HG03139 (cell line): ENCODE measurements at regions not wholly inside any gene's neighbourhood (a gene's known extent, or its start where the extent isn't known, plus 50 kb on each side); places are given as distances from the start of the nearest gene placed in this dataset.
"Not testable (repeated sequence)": the region's sequence is repeated elsewhere in the genome, so short reads cannot be mapped to it uniquely, and the experiment has no call there.

Source experiments
- ATAC-seq: cut with Tn5 transposase; IDR thresholded peaks from one replicate; pipeline ENCODE4 v1.9.1; 2021; ENCODE audit not compliant: unreplicated experiment

DNA sequence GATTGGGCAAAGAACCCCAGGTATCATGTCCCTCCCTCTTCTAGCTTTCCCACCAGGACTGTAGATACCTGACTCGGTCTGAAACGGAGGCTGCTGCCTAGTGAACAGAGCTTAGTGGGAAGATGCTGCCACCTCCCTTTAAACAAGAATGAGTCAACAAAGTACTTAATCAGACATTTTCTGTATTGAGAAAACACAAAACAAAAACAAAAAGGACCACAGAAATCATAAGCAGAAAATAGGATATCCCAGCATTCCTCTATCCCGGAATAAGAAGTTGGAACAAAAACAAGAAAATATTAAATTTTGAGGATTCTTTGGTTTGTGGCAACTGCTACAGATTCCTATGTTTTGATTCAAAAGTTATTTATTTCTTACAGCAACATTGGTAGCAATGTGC is 51.7 kb upstream of the COL8A1 start:
- no peak for ATAC-seq

DNA sequence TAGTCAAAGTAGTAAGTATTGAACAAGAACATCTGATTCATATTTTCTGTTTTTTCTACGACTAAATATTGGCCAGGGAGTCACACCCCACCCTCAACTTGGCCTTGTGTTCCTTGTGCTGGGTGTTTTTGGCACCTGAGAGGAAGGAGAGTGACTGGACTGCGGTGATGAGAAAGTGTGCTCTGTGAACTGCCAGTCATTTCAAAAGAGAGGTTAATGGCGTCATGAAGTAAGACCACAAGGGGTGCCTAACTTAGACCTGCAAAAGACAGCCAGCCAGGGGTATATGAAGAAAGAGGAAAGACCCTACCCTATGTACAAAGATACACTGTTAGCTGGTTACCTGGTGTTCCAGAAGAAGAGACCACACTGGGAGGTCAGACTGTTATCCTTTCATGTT is 58.4 kb upstream of the COL8A1 start:
- ATAC-seq, result no peak

DNA sequence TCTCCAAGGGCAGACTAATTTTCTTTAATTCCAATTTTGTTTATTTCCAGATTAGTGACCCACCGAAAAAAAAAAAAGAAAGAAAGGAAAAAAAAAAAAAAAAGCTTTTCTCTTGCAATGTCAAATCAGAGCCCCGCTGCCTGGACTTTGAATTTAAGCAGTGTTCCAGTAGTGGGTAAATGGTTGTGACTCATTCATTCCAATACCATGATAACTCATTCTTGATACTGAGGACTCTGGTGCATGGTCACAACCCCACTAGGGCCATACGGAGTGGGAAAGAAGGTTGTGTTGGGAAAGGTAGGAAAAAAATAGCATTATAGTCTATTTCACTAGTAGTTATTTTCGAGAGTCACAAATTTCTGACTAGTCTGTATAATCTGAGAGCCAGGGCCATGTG is 59.1 kb upstream of the COL8A1 start:
- ATAC-seq, result no peak

DNA sequence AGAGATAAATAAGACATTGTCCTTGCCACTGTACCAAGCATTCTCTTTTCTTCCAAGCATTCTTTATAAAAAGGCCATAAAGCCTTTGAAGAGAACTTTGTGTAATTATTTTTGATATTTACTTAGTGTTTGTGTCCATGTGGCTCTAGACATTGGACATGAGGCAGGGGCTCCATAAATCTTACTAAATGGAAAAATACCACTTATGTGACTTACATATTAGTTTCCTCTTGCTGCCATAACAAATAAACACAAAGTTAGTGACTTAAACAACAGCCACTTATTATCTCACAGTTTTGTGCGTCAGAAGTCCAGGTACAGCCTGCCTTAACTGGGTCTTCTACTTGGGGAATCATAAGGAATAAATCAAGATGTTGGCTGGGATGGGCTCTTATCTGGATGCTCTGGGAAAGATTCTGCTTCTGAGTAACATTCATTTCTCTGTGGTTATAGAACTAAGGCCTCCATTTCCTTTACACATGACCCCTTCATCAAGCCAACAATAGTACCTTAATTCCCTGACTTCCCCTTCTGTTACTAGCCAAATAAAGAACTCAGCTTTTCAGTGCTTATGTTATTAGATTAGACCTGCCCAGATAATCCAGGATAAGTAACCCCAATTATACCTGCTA is 59.9 kb upstream of the COL8A1 start:
- no peak for ATAC-seq

DNA sequence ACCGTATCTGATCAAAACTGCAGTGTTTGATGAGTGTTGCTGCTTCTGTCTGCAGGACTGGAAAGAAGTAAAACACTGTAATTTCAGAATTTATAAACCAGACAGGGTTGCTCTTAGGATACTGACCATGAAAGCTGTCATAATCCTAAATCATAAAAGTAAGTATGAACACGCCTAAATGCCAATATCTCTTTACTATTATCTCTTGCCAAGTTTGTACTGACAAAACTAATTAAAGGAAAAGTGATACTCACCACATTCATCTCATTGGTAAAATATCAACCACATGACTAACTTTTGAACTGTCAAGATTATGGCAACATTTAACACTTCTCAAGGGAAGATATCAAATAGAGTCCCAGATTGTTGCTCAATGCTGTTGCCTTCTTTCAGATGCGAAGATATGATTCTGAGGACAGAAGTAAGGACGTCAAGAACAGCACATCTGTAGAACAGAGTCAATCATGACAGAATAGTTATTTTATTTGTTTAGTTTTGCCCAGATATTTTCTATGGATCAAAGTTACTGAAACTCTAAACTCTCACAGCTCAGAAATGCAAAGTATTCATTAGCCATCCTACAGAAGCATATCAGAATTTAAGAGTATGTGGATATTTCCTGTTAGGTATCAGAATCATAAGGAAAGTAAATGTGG is 61.4 kb upstream of the COL8A1 start:
- no peak for ATAC-seq

DNA sequence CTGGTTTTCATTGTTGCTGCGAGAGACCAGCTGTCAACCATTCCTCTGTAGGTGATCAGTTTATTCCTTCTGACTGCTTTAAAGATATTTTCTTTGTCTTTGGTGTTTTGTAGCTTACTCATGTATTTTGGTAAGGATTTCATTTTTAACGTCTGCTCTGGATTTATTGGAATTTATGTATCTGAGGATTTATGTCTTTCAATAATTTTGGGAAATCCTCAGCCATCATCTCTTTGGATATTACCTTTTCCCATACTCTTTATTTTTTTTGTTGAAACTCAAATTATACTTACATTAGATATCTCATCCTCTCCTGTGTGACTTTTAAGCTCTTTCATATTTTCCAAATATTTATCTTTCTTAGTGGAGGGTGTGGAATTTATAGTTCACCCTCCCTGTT is 62.7 kb upstream of the COL8A1 start:
- ATAC-seq, result no peak

DNA sequence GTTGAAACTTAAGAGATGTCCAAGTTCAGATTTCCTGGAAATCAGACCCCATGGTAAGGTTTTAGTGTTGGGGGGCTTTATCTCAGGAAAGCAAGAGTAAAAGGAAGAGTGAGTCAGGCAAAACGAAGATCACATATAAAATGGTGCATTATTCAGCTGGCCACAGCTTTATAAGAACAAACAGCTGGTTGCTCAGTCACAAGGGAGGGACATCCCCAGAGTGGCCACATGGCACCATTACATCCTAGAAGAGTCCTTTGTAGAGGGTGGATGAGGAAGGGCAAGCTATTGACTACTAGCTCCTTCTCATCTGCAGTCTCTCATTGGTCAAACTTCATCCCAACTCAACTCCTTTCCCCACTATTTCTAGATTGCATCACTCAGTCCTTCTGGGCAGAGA is 68.3 kb upstream of the COL8A1 start:
- no peak for ATAC-seq

DNA sequence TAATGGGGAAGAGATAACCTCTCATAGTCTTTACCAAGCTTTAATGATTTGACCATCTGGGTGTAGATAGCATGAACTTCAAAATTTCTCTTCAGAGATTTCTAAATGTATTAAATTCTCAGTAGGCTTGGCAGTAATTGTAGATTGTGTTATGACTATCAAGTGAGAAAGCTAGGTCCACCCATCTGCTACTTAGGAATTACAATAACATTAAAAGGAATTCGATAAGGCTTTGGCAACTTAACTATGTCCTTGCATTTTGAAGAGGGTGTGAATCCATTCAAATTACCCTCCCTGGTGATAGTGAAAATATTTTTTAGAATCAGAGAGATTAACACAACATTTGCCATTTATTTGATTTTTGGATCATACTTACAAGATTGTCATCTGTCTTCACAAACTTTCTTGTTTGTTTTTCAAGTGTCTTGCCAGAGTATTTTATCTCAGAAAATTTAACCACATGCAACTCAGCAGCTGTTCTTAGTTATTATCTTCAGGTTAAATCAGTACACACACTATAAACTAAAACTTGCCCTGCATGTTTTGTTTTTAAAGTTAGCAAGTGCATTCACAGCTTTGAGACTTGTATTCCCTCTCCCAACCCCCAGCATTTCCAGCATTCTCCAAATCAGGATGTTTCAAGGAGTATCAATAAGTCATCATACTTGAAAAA is 69.6 kb upstream of the COL8A1 start:
- no peak for ATAC-seq

DNA sequence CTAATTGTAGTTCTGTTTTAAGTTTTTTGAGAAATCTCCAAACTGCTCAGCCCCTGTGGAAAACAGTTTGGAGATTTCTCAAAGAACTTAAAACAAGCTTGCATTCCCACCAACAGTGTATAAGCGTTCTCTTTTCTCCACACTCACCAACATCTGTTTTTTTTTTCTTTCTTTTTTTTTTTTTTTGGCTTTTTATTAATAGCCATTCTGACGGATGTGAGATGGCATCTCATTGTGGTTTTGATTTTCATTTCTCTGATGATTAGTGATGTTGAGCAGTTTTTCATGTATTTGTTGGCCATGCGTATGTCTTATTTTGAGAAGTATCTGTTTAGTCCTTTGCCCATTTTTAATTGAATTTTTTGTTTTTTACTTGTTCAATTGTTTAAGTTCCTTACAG is 73.1 kb upstream of the COL8A1 start:
- ATAC-seq, result no peak

DNA sequence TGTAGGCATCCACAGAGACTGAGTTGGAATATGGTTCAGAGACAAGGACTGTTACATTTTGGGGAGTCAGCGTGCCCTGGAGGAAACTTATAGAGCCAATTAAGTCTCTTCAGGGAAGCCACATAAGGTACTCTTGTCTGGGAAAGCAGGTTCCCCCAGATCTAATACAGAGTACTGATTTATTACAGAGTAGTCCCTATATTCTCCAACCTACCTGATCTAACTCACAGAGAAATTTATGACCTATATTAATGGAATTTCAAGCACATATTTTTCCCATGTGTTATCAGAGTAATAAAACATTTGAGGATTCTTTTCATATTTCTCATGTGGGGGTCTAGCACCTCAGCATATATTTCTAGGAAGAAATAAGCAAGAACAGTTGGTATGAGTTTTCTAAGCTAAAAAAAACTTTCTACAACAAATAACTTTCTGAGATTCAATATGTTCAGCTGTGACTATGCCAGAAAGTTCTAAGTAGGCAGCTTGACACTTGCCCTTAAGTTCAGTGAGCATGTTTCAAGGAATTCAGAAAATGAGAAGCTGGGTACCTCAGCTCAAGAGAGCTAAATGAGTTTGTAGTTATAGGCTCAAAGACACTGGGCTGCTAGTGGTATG is 75.3 kb upstream of the COL8A1 start:
- no peak for ATAC-seq

DNA sequence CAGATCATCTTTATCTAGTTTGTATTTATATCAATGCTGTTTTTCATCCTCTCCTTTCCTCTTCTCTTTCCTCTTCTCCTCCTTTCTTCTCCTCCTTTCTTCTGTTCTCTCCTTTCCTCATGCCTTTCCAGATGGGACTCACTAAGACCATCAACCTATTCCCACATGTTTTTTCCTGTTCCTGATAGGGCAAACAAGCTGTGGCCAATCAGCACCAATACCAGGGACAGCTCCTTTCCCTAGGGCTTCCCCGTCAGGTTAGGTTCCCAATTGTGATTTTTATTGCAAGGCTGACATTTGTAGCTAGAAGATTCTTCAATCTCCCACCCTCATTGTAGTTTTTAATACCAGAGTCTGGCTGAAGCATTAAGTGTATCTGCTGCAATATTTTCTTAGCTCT is 76.3 kb upstream of the COL8A1 start:
- ATAC-seq, result no peak

DNA sequence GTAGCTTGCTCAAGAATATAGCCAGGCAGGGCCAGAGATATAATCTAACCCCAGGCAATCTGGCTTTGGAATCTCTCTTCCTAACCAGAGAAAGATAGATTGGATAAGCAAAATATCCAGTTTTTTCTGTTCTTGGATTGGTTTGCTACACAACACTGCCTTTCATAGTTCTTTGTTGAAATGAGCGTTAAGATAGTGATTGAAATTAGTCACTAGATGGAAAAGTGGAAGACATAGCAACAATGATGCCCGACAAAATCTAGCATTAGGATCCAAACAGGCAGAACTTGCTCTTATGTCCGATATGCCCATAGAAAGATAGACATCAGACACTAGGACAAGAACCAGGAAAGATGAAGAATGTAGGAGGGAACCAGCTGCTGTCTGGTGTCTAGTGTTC is 77.3 kb upstream of the COL8A1 start:
- ATAC-seq, result no peak

DNA sequence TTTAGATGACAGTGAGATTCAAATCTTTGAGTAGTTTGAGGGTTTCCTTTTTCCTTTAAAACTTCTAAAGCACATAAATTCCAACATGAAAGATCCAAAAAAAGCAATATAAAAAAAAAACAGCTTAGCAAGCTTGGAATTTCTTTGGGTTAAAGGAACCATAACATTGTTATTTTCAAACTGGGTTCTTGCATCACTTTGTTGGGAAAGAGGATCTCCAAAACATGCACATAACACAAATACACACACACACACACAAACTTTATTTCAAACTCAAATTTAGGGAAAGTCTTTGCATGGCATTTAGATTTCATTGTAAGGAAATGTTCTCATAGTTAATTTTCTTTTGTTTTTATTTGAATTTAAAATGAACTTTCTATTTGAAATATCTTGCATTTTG is 79.2 kb upstream of the COL8A1 start:
- no peak for ATAC-seq

DNA sequence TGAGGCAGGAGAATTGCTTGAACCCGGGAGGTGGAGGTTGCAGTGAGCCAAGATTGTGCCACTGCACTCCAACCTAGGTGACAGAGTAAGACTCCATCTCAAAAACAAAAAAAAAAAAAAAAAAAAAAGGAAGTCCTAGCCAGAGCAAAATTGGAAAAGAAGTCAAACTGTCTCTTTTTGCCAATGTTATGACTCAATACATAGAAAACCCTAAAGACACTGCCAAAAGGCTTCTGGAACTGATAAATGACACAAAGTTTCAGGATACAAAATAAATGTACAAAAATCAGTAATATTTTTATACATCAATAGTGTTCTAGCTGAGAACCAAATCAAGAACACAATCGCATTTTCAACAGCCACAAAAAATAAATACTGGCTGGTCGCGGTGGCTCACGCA is 82.5 kb upstream of the COL8A1 start:
- ATAC-seq, result not testable (repeated sequence)

DNA sequence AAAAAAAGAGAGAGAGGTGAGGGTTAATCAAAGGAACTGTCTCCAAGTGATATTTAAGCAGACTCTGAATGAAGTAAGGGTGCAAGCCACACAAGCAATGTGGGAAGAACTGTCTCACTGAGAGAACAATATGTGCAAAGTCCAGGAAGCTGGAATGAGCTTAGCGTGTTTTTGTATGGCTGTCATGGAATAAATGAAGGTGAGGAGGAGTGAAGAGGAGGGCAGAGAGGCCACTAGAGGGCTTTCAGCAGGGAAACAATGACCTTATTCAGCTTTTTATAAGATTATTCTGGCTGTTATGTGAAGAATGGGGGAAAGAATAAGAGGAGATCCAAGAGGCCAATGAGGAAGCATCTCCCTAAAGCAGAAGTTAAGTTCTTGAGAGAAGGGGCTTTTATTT is 86.9 kb upstream of the COL8A1 start:
- ATAC-seq, result no peak

DNA sequence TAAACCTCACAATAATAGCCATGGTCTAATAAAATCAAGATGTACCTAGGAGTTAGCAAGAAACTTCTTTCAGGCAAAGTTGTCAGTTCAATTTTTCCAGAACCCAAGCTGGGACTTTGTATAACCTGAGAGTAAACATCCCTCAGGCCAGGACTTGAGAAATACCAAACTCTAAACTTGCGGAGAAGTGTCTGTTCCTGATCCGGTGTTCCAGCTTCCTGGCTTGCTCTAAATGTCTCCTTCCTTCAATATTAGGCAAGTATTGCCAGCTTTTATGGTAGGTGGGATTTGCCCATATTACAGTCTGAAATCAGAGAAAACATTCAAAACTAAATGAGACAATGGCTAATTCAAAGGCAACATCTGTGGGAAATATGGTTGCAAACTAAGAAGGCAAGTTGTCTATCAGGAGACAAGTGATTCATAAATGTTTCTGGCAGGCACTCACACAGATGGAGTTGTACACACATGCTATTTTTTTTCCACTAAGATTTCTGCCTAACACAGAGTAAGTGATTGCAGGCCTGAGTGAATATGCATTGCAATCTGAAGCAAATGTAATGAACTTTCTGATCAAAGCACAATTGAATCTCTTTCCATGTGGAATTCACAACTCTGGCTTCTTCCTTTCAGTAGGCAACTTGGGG is 88.3 kb upstream of the COL8A1 start:
- ATAC-seq, result no peak

DNA sequence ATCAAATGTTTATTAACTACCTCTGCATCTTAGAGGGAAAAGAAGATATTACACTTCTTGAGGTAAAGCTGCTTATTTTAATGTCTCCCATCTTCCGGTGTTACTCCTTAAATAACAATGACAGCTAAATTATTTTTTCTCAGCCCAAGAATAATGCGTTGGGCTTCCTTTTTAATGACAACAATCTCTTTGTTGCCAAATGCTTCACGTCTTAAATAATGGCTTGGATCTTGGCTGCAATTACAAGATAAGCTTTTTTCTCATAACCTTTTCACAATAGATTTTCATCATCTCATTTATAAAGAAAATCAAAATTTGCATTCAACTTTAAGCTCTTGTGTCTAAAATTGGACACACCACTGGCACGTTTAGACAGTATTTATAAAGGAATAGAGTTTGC is 89.2 kb upstream of the COL8A1 start:
- ATAC-seq, result no peak

DNA sequence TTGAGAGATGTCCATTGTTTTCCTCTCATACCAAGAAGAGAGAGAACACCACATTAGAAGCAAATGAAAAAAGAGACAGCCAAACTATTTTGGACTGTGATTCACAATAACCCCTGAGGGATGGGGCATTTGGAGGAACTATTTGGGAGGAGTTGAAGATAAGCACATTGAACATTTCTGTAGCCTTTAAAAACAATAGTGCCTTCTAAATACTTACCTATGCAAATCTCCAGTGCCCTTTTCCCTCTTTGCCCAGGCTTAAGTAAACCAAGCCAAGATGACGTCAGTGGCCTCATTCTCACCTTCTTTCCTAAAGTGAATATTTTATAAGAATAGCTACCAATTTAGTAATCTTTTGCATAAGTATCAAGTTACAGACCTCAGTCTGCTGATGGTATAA is 89.7 kb upstream of the COL8A1 start:
- ATAC-seq, result no peak

DNA sequence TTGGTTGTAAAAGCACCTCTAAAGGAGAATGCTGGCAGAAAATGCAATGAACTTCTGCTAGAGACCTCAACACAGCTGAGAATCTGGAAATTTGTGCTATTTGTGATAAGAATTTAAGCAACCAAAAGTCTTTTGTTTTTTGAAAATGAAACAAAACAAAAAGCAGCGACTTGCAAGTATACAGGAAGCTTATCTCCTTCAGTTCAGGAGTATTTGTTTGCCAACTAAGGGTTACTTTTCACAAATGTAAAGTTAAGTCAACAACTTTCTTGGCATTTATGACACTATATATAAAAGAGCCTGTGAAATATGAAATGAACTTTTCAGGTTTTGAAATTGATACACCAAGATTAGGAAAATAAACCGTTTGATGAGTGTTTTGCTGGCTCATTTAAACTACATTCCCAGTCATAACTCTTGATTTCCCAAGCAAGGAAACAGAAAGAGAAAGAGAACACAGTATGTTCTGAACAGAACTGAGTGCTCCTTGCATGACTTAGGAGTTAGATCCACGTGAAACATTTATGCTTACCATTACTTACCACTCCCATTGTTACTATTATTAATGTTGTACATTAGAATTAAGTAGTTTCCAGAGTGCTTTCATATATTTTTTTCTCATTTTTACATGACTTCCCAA is 92.3 kb upstream of the COL8A1 start:
- no peak for ATAC-seq

DNA sequence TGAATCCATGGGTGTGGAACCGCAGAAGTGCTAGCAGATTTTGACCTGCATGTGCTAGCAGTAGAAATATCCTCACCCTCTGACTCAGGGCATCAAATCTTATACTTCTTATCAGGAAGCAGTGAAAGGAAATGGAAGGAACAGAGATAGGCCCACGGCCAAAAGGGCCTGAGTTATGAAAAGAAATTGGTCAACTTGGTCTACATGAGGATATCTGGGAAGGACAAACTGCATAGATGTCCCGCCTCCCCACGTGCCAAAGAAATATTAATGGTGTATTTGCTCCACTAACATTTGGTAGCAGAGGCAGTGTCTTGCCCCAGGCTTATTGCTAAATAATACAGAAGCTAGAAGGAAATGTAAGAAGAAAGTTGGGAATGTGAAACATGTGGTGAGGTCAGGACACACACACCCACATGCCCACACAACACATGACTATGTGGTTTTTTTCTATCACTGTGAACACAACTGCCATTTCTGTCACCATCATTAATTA is 93.6 kb upstream of the COL8A1 start:
- ATAC-seq, result no peak

DNA sequence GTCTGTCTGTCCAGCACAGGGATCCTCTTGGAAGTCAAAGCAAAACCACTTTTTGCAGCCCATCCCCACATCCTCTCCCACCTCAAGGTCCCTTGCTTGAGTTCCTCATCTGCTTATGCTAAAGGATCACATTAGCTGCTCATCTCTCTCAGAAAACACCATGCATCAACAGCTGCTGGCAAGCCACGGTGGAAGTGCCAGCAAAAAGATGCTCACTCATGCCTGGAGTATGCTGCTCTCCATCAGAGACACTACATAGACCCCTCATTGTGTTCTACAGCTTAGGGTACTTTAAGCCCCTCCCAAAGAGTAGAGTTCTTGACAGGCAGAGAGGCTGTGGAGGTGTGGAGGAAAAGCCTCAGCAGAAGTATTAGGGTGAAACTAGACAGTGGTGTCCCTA is 94.6 kb upstream of the COL8A1 start:
- no peak for ATAC-seq
